HEK293 (cell line): ENCODE measurements at regions not wholly inside any gene's neighbourhood (a gene's known extent, or its start where the extent isn't known, plus 50 kb on each side); places are given as distances from the start of the nearest gene placed in this dataset.

Source experiments
- CTCF ChIA-PET: fragments of 350-600 bp; formaldehyde crosslinking; extraction: SDS; loops from one replicate; lab custom pipeline; 2021; ENCODE audit warnings: antibody characterized with exemption; lab: Yijun Ruan, JAX
- POLR2A ChIA-PET: fragments of 300-600 bp; formaldehyde crosslinking; extraction: SDS; loops from one replicate; lab custom pipeline; 2020; ENCODE audit warnings: antibody characterized with exemption, inconsistent platforms; lab: Yijun Ruan, JAX
- H3K27ac ChIP-seq: fragments of 200-500 bp; sonication (Bioruptor generic); 2 replicates; pipeline ENCODE4 v1.5.1; 2014; ENCODE audit warnings: low read depth, low read length, control low read depth, inconsistent platforms; ENCODE audit errors: extremely low read depth
- H3K36me3 ChIP-seq, 2 experiments: fragments of 200-500 bp in 1 of 2; sonication (Bioruptor generic) in 1 of 2; 1 replicate in 1 of 2; 2 replicates in 1 of 2; pipeline ENCODE4 v1.5.1; 2014 to 2017; ENCODE audit warnings: inconsistent platforms in 2 of 2, low read length in 2 of 2; ENCODE audit not compliant: control insufficient read depth in 2 of 2, insufficient read depth in 1 of 2
- H3K4me1 ChIP-seq: fragments of 200-500 bp; sonication (Bioruptor generic); 2 replicates; pipeline ENCODE4 v1.5.1; 2014; ENCODE audit warnings: mild to moderate bottlenecking, low read length, inconsistent platforms; ENCODE audit not compliant: control insufficient read depth, insufficient read depth
- H3K4me3 ChIP-seq: 2 replicates; pipeline ENCODE4 v1.5.1; 2011; ENCODE audit warnings: low read depth, mild to moderate bottlenecking, control low read depth, low read length, moderate library complexity
- H3K9me3 ChIP-seq: fragments of 200-500 bp; sonication (Bioruptor generic); 2 replicates; pipeline ENCODE4 v1.5.1; 2014; ENCODE audit warnings: low read depth, low read length, inconsistent platforms; ENCODE audit not compliant: control insufficient read depth, insufficient read depth
- BCL11B ChIP-seq: fragments of 450-650 bp; formaldehyde crosslinking; IDR thresholded peaks from 2 replicates; pipeline ENCODE4 v1.5.1; 2016; ENCODE audit warnings: low read depth, missing biosample characterization, missing genetic modification characterization
- ELK4 ChIP-seq: IDR thresholded peaks from 2 replicates; pipeline ENCODE4 v1.6.1; 2011; ENCODE audit warnings: mild to moderate bottlenecking, low read depth, low read length, borderline replicate concordance
- GLIS1 ChIP-seq: fragments of 450-650 bp; formaldehyde crosslinking; IDR thresholded peaks from 2 replicates; pipeline ENCODE4 v1.5.1; 2016; ENCODE audit warnings: missing biosample characterization, missing genetic modification characterization
- KLF9 ChIP-seq: fragments of 450-650 bp; formaldehyde crosslinking; IDR thresholded peaks from 2 replicates; pipeline ENCODE4 v1.5.1; 2016; ENCODE audit warnings: missing biosample characterization, missing genetic modification characterization, low read depth
- MZF1 ChIP-seq: fragments of 450-650 bp; formaldehyde crosslinking; IDR thresholded peaks from 2 replicates; pipeline ENCODE4 v1.5.1; 2017; ENCODE audit warnings: missing biosample characterization, missing genetic modification characterization, borderline replicate concordance
- OVOL3 ChIP-seq: fragments of 450-650 bp; formaldehyde crosslinking; IDR thresholded peaks from 2 replicates; pipeline ENCODE4 v1.5.1; 2016; ENCODE audit warnings: missing biosample characterization, missing genetic modification characterization
- REST ChIP-seq: fragments of 450-650 bp; formaldehyde crosslinking; IDR thresholded peaks from 2 replicates; pipeline ENCODE4 v1.5.1; 2016; ENCODE audit warnings: missing biosample characterization, missing genetic modification characterization
- WT1 ChIP-seq: fragments of 450-650 bp; formaldehyde crosslinking; IDR thresholded peaks from 2 replicates; pipeline ENCODE4 v1.5.1; 2016; ENCODE audit warnings: missing biosample characterization, missing genetic modification characterization
- ZBTB1 ChIP-seq: fragments of 450-650 bp; formaldehyde crosslinking; IDR thresholded peaks from 2 replicates; pipeline ENCODE4 v1.5.1; 2016; ENCODE audit warnings: missing biosample characterization, missing genetic modification characterization
- ZFP37 ChIP-seq: fragments of 450-650 bp; formaldehyde crosslinking; IDR thresholded peaks from 2 replicates; pipeline ENCODE4 v1.5.1; 2016; ENCODE audit warnings: missing biosample characterization, missing genetic modification characterization
- ZNF121 ChIP-seq: fragments of 450-650 bp; formaldehyde crosslinking; IDR thresholded peaks from 2 replicates; pipeline ENCODE4 v1.5.1; 2016; ENCODE audit warnings: missing biosample characterization, missing genetic modification characterization
- ZNF146 ChIP-seq: fragments of 450-650 bp; formaldehyde crosslinking; IDR thresholded peaks from 2 replicates; pipeline ENCODE4 v1.5.1; 2016; ENCODE audit warnings: missing biosample characterization, missing genetic modification characterization
- ZNF148 ChIP-seq: fragments of 450-650 bp; formaldehyde crosslinking; IDR thresholded peaks from 2 replicates; pipeline ENCODE4 v1.5.0; 2017; ENCODE audit warnings: missing biosample characterization, missing genetic modification characterization, borderline replicate concordance
- ZNF16 ChIP-seq: fragments of 450-650 bp; formaldehyde crosslinking; IDR thresholded peaks from 2 replicates; pipeline ENCODE4 v1.5.1; 2016; ENCODE audit warnings: low read depth, missing biosample characterization, missing genetic modification characterization
- ZNF248 ChIP-seq: fragments of 450-650 bp; formaldehyde crosslinking; IDR thresholded peaks from 2 replicates; pipeline ENCODE4 v1.5.1; 2017; ENCODE audit warnings: missing biosample characterization, missing genetic modification characterization
- ZNF26 ChIP-seq: fragments of 450-650 bp; formaldehyde crosslinking; IDR thresholded peaks from 2 replicates; pipeline ENCODE4 v1.5.1; 2016; ENCODE audit warnings: missing biosample characterization, missing genetic modification characterization
- ZNF391 ChIP-seq: fragments of 450-650 bp; formaldehyde crosslinking; IDR thresholded peaks from 2 replicates; pipeline ENCODE4 v1.5.1; 2016; ENCODE audit warnings: low read depth, missing biosample characterization, missing genetic modification characterization, borderline replicate concordance
- ZNF514 ChIP-seq: fragments of 450-650 bp; formaldehyde crosslinking; IDR thresholded peaks from 2 replicates; pipeline ENCODE4 v1.5.1; 2016; ENCODE audit warnings: missing biosample characterization, missing genetic modification characterization
- ZNF645 ChIP-seq: fragments of 450-650 bp; formaldehyde crosslinking; IDR thresholded peaks from 2 replicates; pipeline ENCODE4; 2016; ENCODE audit warnings: missing biosample characterization, missing genetic modification characterization
- ZNF658 ChIP-seq: fragments of 450-650 bp; formaldehyde crosslinking; IDR thresholded peaks from 2 replicates; pipeline ENCODE4; 2016; ENCODE audit warnings: missing biosample characterization, missing genetic modification characterization
- ZNF747 ChIP-seq: fragments of 450-650 bp; formaldehyde crosslinking; IDR thresholded peaks from 2 replicates; pipeline ENCODE4 v1.5.1; 2016; ENCODE audit warnings: missing biosample characterization, missing genetic modification characterization
- ZSCAN16 ChIP-seq: fragments of 450-650 bp; formaldehyde crosslinking; IDR thresholded peaks from 2 replicates; pipeline ENCODE4 v1.5.1; 2016; ENCODE audit warnings: missing biosample characterization, missing genetic modification characterization
- ZSCAN30 ChIP-seq: fragments of 450-650 bp; IDR thresholded peaks from 2 replicates; pipeline ENCODE4 v1.5.1; 2018; ENCODE audit warnings: missing biosample characterization, mild to moderate bottlenecking, missing genetic modification characterization, moderate library complexity
- ZSCAN4 ChIP-seq: fragments of 450-650 bp; formaldehyde crosslinking; IDR thresholded peaks from 2 replicates; pipeline ENCODE4 v1.5.1; 2017; ENCODE audit warnings: missing biosample characterization, missing genetic modification characterization

GRCh38 chr10:61021926-61022325, 77.9 kb upstream of the RHOBTB1 start:
- Histone ChIP-seq H3K9me3 (no peaks in the 10 kb centered on the region), H3K27ac (no peak overlapping the region), H3K4me3 (no peak overlapping the region), H3K4me1 (no peaks in the 10 kb centered on the region), H3K36me3 (no peaks in the 10 kb centered on the region)
- CTCF ChIA-PET = no interaction called here
- POLR2A ChIA-PET = no interaction called here
- TF ChIP-seq KLF9 (tag by site-specific recombination) = no peak
- no peak for TF ChIP-seq OVOL3 (tag by site-specific recombination)
- TF ChIP-seq ZNF514 = no peak
- TF ChIP-seq ZNF658 (tag by site-specific recombination) = no peak
- TF ChIP-seq ZNF121 = no peak
- TF ChIP-seq ZSCAN16 (tag by site-specific recombination) = no peak
- TF ChIP-seq ZSCAN30 (tag by site-specific recombination) = no peak
- no peak for TF ChIP-seq ZNF146 (tag by site-specific recombination)
- no peak for TF ChIP-seq ZNF16 (tag by site-specific recombination)
- no peak for TF ChIP-seq ZNF747
- TF ChIP-seq MZF1 (tag by site-specific recombination) = no peak
- no peak for TF ChIP-seq BCL11B (tag by site-specific recombination)
- TF ChIP-seq ZNF391 (tag by site-specific recombination) = no peak
- no peak for TF ChIP-seq ZNF26 (tag by site-specific recombination)
- TF ChIP-seq ELK4 = no peak
- no peak for TF ChIP-seq ZBTB1 (tag by site-specific recombination)
- no peak for TF ChIP-seq ZFP37 (tag by site-specific recombination)
- no peak for TF ChIP-seq GLIS1 (tag by site-specific recombination)
- TF ChIP-seq ZNF248 (tag by site-specific recombination) = no peak
- TF ChIP-seq ZSCAN4 (tag by site-specific recombination) = no peak

GRCh38 chr10:61020420-61021158, 76.6 kb upstream of the RHOBTB1 start:
- Histone ChIP-seq H3K4me3 (no peak overlapping the region), H3K9me3 (no peaks in the 10 kb centered on the region), H3K4me1 (no peaks in the 10 kb centered on the region), H3K36me3 (no peaks in the 10 kb centered on the region), H3K27ac (no peak overlapping the region)
- POLR2A ChIA-PET = no interaction called here
- CTCF ChIA-PET = no interaction called here
- TF ChIP-seq ZNF148 (tag by site-specific recombination) (no peak), REST (tag by site-specific recombination) (no peak), WT1 (no peak), ZNF645 (tag by site-specific recombination) (no peak)
